GM12878 (cell line): ENCODE measurements at regions not wholly inside any gene's neighbourhood (a gene's known extent, or its start where the extent isn't known, plus 50 kb on each side); places are given as distances from the start of the nearest gene placed in this dataset.

Source experiments
- ATAC-seq: fragments of 200-7000 bp; cut with Tn5 transposase; 3 replicates; pipeline ENCODE4 v1.9.1; 2020; ENCODE audit warnings: mild to moderate bottlenecking, moderate library complexity
- BruUV-seq: library from RNA; stranded (reverse); fragments of 400-500 nt; replicated peaks from 2 replicates; lab custom pipeline; 2021; lab: Mats Ljungman, UMichigan
- CTCF ChIA-PET: fragments of 300-600 bp; sonication (Branson Sonifier 250); formaldehyde crosslinking; extraction: SDS; loops from one replicate; lab custom pipeline; 2021; ENCODE audit warnings: inconsistent platforms; lab: Yijun Ruan, JAX
- POLR2A ChIA-PET: fragments of 350-600 bp; formaldehyde crosslinking; extraction: SDS; loops from one replicate; lab custom pipeline; 2021; ENCODE audit warnings: inconsistent platforms; lab: Charles Lee
- RAD21 ChIA-PET: fragments of 300-600 bp; sonication (Branson Sonifier 250); formaldehyde crosslinking; loops from one replicate; lab custom pipeline; 2023; ENCODE audit warnings: antibody characterized with exemption; ENCODE audit not compliant: unreplicated experiment; lab: Charles Lee
- SMC1A ChIA-PET: fragments of 300-600 bp; sonication (Branson Sonifier 250); formaldehyde crosslinking; loops from one replicate; lab custom pipeline; 2023; ENCODE audit not compliant: unreplicated experiment, uncharacterized antibody; lab: Charles Lee
- DNase-seq: peaks from one replicate; pipeline ENCODE4 v3.0.0-alpha.2; 2011; ENCODE audit warnings: low read depth, low spot score
- FAIRE-seq: peaks from 3 replicates; lab custom pipeline; 2011; peaks lifted over from hg19 to GRCh38; lab: Jason Lieb, UNC
- H2AFZ ChIP-seq: 2 replicates; pipeline ENCODE4 v1.6.0; 2011; ENCODE audit warnings: low read depth, low read length, control low read depth; ENCODE audit not compliant: control insufficient read depth
- H3K27ac ChIP-seq: 2 replicates; pipeline ENCODE4 v1.5.1; 2011; ENCODE audit warnings: control low read depth; ENCODE audit not compliant: control insufficient read depth, insufficient read depth
- H3K27me3 ChIP-seq, 2 experiments: replicated peaks in 1 of 2; 2 replicates each; pipeline versions ENCODE4 v1.6.0 to v1.6.1; 2011; ENCODE audit warnings: low read length in 1 of 2; ENCODE audit not compliant: control insufficient read depth in 2 of 2, insufficient read depth in 2 of 2
- H3K36me3 ChIP-seq, 2 experiments: 2 replicates each; pipeline ENCODE4 v1.5.1; 2011; ENCODE audit warnings: low read length in 1 of 2; ENCODE audit not compliant: control insufficient read depth in 2 of 2, insufficient read depth in 2 of 2
- H3K4me1 ChIP-seq: 2 replicates; pipeline ENCODE4 v1.6.1; 2011; ENCODE audit warnings: mild to moderate bottlenecking, low read length, moderate library complexity, mixed read lengths; ENCODE audit not compliant: control insufficient read depth, insufficient read depth
- H3K4me2 ChIP-seq: 2 replicates; pipeline ENCODE4 v1.6.0; 2011; ENCODE audit warnings: control low read depth; ENCODE audit not compliant: control insufficient read depth, insufficient read depth
- H3K4me3 ChIP-seq: fragments of 200-600 bp; sonication (generic); 2 replicates; pipeline ENCODE4 v1.5.1; 2016
- H3K79me2 ChIP-seq: 2 replicates; pipeline ENCODE4 v1.6.0; 2011; ENCODE audit warnings: low read length; ENCODE audit not compliant: control insufficient read depth, insufficient read depth
- H3K9ac ChIP-seq: 2 replicates; pipeline ENCODE4 v1.8.0; 2011; ENCODE audit warnings: low read length, control low read depth, mixed read lengths; ENCODE audit not compliant: control insufficient read depth, insufficient read depth
- H3K9me3 ChIP-seq: replicated peaks from 3 replicates; pipeline ENCODE4 v1.5.1; 2011; ENCODE audit warnings: mild to moderate bottlenecking, low read length; ENCODE audit not compliant: control insufficient read depth, insufficient read depth
- H4K20me1 ChIP-seq: 2 replicates; pipeline ENCODE4 v1.6.0; 2011; ENCODE audit not compliant: control insufficient read depth, insufficient read depth
- FOXK2 ChIP-seq: fragments of 450-650 bp; IDR thresholded peaks from 2 replicates; pipeline ENCODE4 v1.6.1; 2017; ENCODE audit warnings: mild to moderate bottlenecking, moderate library complexity
- HDGF ChIP-seq: fragments of 450-650 bp; IDR thresholded peaks from 2 replicates; pipeline ENCODE4 v1.6.1; 2016; ENCODE audit warnings: antibody characterized with exemption
- IKZF2 ChIP-seq, 2 experiments: fragments of 450-650 bp; IDR thresholded peaks; 2 replicates each; pipeline ENCODE4 v1.6.1; 2017; ENCODE audit warnings: mild to moderate bottlenecking in 2 of 2, moderate library complexity in 2 of 2
- WGBS: methylation state at CpG from one replicate; pipeline ENCODE4 v1.1.6; 2016; ENCODE audit warnings: low lambda C conversion rate; ENCODE audit not compliant: insufficient replicate concordance, insufficient coverage; ENCODE audit errors: missing lambda C conversion rate; 5-methylcytosine and 5-hydroxymethylcytosine counted together
- in situ Hi-C: fragments of 300-500 bp; cut with MboI; formaldehyde crosslinking; loops from 9 replicates; pipeline ENCODE4 v1.14.3; 2018; ENCODE audit warnings: mixed read lengths
- intact Hi-C: fragments of 100-400 bp; cut with micrococcal nuclease; formaldehyde crosslinking; loops from one replicate; pipeline ENCODE4 v1.14.2; 2022; ENCODE audit not compliant: unreplicated experiment
- TF ChIP-seq, protein P1 (sequence below): fragments of 450-650 bp; formaldehyde crosslinking; IDR thresholded peaks from 2 replicates; pipeline ENCODE4 v1.4.0; 2020; ENCODE audit warnings: mild to moderate bottlenecking, moderate library complexity
- TF ChIP-seq, protein P2 (sequence below): fragments of 150-350 bp; IDR thresholded peaks from 2 replicates; pipeline ENCODE4 v1.6.1; 2016; ENCODE audit warnings: low read depth, low read length

DNA sequence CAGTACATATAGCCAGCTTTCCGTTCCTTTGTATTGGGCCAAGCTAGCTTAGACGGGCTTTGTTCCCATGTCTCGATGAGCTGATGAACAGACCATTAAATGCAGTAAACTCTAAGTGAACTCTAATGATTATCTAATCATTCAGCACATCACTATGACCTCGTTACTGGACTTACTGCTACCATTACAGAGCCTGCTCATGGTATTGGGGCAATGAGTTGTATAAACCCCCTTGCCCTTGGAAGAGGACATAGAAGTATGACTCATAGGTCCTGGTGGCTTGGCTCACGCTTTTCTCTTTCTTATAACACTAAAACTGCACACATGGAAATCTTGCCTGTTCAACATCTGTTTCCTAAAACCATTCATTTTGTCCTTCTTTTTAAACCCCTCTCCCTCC, 93.6 kb upstream of the DYNLRB2 start:
- Histone ChIP-seq H3K27ac (no peak overlapping the region), H3K79me2 (no peaks in the 10 kb centered on the region), H3K4me2 (no peak overlapping the region), H3K36me3 (no peaks in the 10 kb centered on the region), H3K4me3 (no peak overlapping the region), H4K20me1 (no peaks in the 10 kb centered on the region), H3K9me3 (no peaks in the 10 kb centered on the region), H3K9ac (no peak overlapping the region), H2AFZ (no peak overlapping the region), H3K4me1 (no peaks in the 10 kb centered on the region), H3K27me3 (no peaks in the 10 kb centered on the region)
- no TSS peak for BruUV-seq
- FAIRE-seq (no peak), ATAC-seq (no peak), DNase-seq (no peak)
- intact Hi-C loops (no loop called here), in situ Hi-C loops (no loop called here)
- 30% methylated on average over 5 of the region's 5 CpGs for WGBS
- POLR2A ChIA-PET, result no interaction called here
- TF ChIP-seq FOXK2 (no peak), IKZF2 (IDR thresholded peaks at IDR 0.05) (no peak), HDGF (no peak)
- TF ChIP-seq, protein P1, sequence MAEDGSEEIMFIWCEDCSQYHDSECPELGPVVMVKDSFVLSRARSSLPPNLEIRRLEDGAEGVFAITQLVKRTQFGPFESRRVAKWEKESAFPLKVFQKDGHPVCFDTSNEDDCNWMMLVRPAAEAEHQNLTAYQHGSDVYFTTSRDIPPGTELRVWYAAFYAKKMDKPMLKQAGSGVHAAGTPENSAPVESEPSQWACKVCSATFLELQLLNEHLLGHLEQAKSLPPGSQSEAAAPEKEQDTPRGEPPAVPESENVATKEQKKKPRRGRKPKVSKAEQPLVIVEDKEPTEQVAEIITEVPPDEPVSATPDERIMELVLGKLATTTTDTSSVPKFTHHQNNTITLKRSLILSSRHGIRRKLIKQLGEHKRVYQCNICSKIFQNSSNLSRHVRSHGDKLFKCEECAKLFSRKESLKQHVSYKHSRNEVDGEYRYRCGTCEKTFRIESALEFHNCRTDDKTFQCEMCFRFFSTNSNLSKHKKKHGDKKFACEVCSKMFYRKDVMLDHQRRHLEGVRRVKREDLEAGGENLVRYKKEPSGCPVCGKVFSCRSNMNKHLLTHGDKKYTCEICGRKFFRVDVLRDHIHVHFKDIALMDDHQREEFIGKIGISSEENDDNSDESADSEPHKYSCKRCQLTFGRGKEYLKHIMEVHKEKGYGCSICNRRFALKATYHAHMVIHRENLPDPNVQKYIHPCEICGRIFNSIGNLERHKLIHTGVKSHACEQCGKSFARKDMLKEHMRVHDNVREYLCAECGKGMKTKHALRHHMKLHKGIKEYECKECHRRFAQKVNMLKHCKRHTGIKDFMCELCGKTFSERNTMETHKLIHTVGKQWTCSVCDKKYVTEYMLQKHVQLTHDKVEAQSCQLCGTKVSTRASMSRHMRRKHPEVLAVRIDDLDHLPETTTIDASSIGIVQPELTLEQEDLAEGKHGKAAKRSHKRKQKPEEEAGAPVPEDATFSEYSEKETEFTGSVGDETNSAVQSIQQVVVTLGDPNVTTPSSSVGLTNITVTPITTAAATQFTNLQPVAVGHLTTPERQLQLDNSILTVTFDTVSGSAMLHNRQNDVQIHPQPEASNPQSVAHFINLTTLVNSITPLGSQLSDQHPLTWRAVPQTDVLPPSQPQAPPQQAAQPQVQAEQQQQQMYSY (CRISPR knock-in tag), result no peak
- TF ChIP-seq, protein P2, sequence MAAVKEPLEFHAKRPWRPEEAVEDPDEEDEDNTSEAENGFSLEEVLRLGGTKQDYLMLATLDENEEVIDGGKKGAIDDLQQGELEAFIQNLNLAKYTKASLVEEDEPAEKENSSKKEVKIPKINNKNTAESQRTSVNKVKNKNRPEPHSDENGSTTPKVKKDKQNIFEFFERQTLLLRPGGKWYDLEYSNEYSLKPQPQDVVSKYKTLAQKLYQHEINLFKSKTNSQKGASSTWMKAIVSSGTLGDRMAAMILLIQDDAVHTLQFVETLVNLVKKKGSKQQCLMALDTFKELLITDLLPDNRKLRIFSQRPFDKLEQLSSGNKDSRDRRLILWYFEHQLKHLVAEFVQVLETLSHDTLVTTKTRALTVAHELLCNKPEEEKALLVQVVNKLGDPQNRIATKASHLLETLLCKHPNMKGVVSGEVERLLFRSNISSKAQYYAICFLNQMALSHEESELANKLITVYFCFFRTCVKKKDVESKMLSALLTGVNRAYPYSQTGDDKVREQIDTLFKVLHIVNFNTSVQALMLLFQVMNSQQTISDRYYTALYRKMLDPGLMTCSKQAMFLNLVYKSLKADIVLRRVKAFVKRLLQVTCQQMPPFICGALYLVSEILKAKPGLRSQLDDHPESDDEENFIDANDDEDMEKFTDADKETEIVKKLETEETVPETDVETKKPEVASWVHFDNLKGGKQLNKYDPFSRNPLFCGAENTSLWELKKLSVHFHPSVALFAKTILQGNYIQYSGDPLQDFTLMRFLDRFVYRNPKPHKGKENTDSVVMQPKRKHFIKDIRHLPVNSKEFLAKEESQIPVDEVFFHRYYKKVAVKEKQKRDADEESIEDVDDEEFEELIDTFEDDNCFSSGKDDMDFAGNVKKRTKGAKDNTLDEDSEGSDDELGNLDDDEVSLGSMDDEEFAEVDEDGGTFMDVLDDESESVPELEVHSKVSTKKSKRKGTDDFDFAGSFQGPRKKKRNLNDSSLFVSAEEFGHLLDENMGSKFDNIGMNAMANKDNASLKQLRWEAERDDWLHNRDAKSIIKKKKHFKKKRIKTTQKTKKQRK, result no peak
- CTCF ChIA-PET, result no interaction called here
- SMC1A ChIA-PET, result no interaction called here
- RAD21 ChIA-PET, result no interaction called here
